ENCODE measurements at regions not wholly inside any gene's neighbourhood (a gene's known extent, or its start where the extent isn't known, plus 50 kb on each side); places are given as distances from the start of the nearest gene placed in this dataset.
A peak's percentile ranks its signal among the peaks of the same experiment; 100 is the strongest.

DNA sequence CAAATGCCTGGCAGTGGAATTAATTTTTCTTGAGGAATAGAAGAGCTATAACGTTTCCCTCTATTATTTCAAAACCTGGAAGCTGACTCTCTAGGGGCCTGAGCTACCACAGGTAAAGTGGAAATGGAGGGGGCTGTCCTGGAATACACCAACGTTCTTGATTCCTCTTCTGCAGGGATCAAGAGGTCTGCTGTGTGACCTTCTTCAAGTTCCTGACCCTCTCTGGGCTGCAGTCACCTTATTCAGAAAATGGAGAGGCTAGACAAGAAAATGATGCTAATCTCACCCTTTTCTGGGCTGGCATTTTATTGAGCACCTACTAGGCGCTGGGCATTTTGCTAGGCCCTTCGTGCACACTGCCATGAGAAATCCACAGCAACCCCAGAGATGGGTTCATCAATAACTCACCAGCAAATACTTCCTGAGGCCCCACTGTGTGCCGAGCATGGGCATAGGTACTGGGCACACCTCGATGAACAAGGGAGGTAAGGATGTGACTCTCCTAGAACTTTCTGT lies 55.2 kb upstream of the DLK1 start:
- H3K27me3 ChIP-seq (ENCODE audit: control insufficient read depth in 3 of 3, insufficient read depth in 3 of 3, low read length in 2 of 3): peaks cover 0 to 40% (median 4%) of the 10 kb centered on the region in 3 donors

DNA sequence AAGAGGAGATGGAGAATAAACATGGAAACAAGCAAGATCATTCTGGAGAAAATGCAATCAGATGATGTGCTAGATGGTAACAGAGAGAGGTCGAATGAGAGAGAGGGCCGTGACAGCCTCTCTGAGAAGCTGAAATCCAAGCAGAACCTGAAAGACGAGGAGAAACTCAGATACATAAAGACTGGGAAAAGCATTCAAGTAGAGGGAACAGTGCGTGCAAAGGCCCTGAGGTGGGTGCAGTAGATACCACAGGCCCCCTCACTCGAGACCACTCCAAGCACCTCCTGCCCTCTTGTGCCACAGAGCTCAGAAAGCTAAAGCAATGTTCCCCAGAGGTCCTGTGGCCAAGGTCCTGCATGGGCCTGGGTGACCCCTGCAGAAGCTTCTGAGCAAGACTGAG lies 54.8 kb upstream of the DLK1 start:
- WGBS, 2 donors: 77 to 85% methylated on average over 5 of the region's 5 CpGs
- peaks cover 0 to 40% (median 4%) of the 10 kb centered on the region in 3 donors for H3K27me3 ChIP-seq (ENCODE audit: control insufficient read depth in 3 of 3, insufficient read depth in 3 of 3, low read length in 2 of 3)
- H3K27ac ChIP-seq (ENCODE audit: low read depth in 1 of 2, low read length in 1 of 2): no peak overlapping the region

More for the DNA sequence above, 55.2 kb upstream of the DLK1 start:
- TF ChIP-seq, protein P1, sequence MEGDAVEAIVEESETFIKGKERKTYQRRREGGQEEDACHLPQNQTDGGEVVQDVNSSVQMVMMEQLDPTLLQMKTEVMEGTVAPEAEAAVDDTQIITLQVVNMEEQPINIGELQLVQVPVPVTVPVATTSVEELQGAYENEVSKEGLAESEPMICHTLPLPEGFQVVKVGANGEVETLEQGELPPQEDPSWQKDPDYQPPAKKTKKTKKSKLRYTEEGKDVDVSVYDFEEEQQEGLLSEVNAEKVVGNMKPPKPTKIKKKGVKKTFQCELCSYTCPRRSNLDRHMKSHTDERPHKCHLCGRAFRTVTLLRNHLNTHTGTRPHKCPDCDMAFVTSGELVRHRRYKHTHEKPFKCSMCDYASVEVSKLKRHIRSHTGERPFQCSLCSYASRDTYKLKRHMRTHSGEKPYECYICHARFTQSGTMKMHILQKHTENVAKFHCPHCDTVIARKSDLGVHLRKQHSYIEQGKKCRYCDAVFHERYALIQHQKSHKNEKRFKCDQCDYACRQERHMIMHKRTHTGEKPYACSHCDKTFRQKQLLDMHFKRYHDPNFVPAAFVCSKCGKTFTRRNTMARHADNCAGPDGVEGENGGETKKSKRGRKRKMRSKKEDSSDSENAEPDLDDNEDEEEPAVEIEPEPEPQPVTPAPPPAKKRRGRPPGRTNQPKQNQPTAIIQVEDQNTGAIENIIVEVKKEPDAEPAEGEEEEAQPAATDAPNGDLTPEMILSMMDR (IDR thresholded peaks at IDR 0.05; ENCODE audit: control extremely low read depth, extremely low read depth): no peak
- no peaks in the 10 kb centered on the region for H3K9me3 ChIP-seq (ENCODE audit: control insufficient read depth in 4 of 4, insufficient read depth in 3 of 4, low read length in 3 of 4)
- DNase-seq (no peak), ATAC-seq (ENCODE audit: insufficient read depth, low FRiP score) (no peak)
- H3K9ac ChIP-seq (ENCODE audit: insufficient read depth in 1 of 2, low read length in 2 of 2): no peak overlapping the region
- 85 to 86% methylated on average over 6 of the region's 6 CpGs for WGBS, 2 donors
- no peak overlapping the region for H3K27ac ChIP-seq (ENCODE audit: low read depth in 1 of 2, low read length in 1 of 2)
- H3K36me3 ChIP-seq (ENCODE audit: control insufficient read depth in 4 of 4, insufficient read depth in 4 of 4, low read length in 4 of 4): no peaks in the 10 kb centered on the region
- H3K4me1 ChIP-seq (ENCODE audit: control insufficient read depth in 5 of 5, insufficient read depth in 5 of 5, low read length in 5 of 5): peaks cover 0 to 34% (median 16%) of the 10 kb centered on the region in 5 donors
- no peak overlapping the region for H3K4me3 ChIP-seq

DNA sequence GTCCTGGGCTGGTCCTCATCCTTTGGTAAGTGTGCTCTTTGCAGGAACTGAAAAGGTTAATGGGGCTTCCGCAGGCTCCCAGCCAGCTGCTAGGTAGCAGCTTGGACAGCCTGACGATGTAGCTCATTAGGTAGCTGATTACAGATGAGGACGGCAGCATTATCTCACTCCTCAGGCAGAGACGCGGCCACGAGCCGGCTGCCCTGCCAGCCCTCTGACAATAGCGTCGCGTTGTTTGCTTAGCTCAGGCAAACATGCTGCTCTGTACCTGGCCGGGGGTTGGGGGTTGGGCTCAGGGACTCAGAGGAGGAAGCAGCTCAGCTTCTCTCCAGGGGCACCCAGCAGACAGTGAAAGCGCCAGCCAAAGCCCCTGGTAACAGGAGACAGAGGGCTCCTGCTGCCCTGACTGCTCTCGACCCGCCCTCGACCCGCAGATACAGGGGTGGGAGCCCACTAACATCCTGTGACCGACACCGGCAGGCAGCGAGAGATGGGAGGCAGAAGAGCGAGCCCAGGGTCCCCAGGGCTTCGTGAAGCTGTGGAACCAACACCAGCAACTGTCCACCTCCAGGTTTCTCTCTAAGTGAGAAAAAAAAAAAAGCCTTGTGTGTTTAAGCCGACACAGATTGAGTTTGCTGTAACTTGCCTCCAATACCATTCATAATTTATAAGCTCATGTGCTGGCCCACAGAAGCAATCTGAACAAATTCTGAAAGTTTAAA lies 53.4 kb upstream of the DLK1 start:
- Histone ChIP-seq H3K4me3 (no peak overlapping the region), H3K27me3 (ENCODE audit: control insufficient read depth in 3 of 3, insufficient read depth in 3 of 3, low read length in 2 of 3) (peaks cover 0 to 40% (median 4%) of the 10 kb centered on the region in 3 donors), H3K36me3 (ENCODE audit: control insufficient read depth in 4 of 4, insufficient read depth in 4 of 4, low read length in 4 of 4) (no peaks in the 10 kb centered on the region), H3K9me3 (ENCODE audit: control insufficient read depth in 4 of 4, insufficient read depth in 3 of 4, low read length in 3 of 4) (no peaks in the 10 kb centered on the region), H3K4me1 (ENCODE audit: control insufficient read depth in 5 of 5, insufficient read depth in 5 of 5, low read length in 5 of 5) (peaks cover 0 to 52% (median 24%) of the 10 kb centered on the region in 5 donors), H3K9ac (ENCODE audit: insufficient read depth in 1 of 2, low read length in 2 of 2) (no peak overlapping the region), H3K27ac (ENCODE audit: low read depth in 1 of 2, low read length in 1 of 2) (no peak overlapping the region)
- WGBS, 2 donors: 18 to 35% methylated on average over 22 of the region's 22 CpGs
- DNase-seq: peak in 1 of 3 donors; percentile 52
- ATAC-seq (ENCODE audit: insufficient read depth, low FRiP score): no peak
- TF ChIP-seq, protein P1 (IDR thresholded peaks at IDR 0.05; ENCODE audit: control extremely low read depth, extremely low read depth): no peak

More for the DNA sequence above, 54.8 kb upstream of the DLK1 start:
- TF ChIP-seq, protein P1 (IDR thresholded peaks at IDR 0.05; ENCODE audit: control extremely low read depth, extremely low read depth): no peak
- Histone ChIP-seq H3K4me3 (no peak overlapping the region), H3K4me1 (ENCODE audit: control insufficient read depth in 5 of 5, insufficient read depth in 5 of 5, low read length in 5 of 5) (peaks cover 0 to 39% (median 16%) of the 10 kb centered on the region in 5 donors), H3K9me3 (ENCODE audit: control insufficient read depth in 4 of 4, insufficient read depth in 3 of 4, low read length in 3 of 4) (no peaks in the 10 kb centered on the region), H3K9ac (ENCODE audit: insufficient read depth in 1 of 2, low read length in 2 of 2) (no peak overlapping the region), H3K36me3 (ENCODE audit: control insufficient read depth in 4 of 4, insufficient read depth in 4 of 4, low read length in 4 of 4) (no peaks in the 10 kb centered on the region)
- DNase-seq: no peak
- ATAC-seq (ENCODE audit: insufficient read depth, low FRiP score): no peak

Data from lung (tissue), 11 donors.